Upper lobe of left lung (tissue), 4 donors: ENCODE measurements at regions not wholly inside any gene's neighbourhood (a gene's known extent, or its start where the extent isn't known, plus 50 kb on each side); places are given as distances from the start of the nearest gene placed in this dataset.
"Not testable (repeated sequence)": the region's sequence is repeated elsewhere in the genome, so short reads cannot be mapped to it uniquely, and the experiment has no call there.

Experiments used
- EP300 ChIP-seq, 4 donors: sonication (generic); formaldehyde crosslinking; IDR thresholded peaks; one replicate each; pipeline ENCODE4 v1.5.1; 2017; ENCODE audit warnings: antibody characterized with exemption in 4 of 4, control low read depth in 2 of 4
- POLR2A ChIP-seq, 4 donors: fragments of 450-650 bp; IDR thresholded peaks; one replicate each; pipeline ENCODE4 v1.5.1; 2016 to 2017; ENCODE audit warnings: antibody characterized with exemption in 4 of 4, mild to moderate bottlenecking in 2 of 4
- POLR2AphosphoS5 ChIP-seq, 2 donors: sonication (generic); formaldehyde crosslinking; IDR thresholded peaks; one replicate each; pipeline ENCODE4 v1.5.1; 2017; ENCODE audit warnings: antibody characterized with exemption in 2 of 2
- TF ChIP-seq, protein P1 (sequence below), 6 experiments: fragments of 450-650 bp in 4 of 6; fragments of 200-600 bp in 2 of 6; sonication (generic) in 2 of 6; IDR thresholded peaks; one replicate each; pipeline ENCODE4 v1.5.1; 2016 to 2019; ENCODE audit warnings: antibody characterized with exemption in 6 of 6

DNA sequence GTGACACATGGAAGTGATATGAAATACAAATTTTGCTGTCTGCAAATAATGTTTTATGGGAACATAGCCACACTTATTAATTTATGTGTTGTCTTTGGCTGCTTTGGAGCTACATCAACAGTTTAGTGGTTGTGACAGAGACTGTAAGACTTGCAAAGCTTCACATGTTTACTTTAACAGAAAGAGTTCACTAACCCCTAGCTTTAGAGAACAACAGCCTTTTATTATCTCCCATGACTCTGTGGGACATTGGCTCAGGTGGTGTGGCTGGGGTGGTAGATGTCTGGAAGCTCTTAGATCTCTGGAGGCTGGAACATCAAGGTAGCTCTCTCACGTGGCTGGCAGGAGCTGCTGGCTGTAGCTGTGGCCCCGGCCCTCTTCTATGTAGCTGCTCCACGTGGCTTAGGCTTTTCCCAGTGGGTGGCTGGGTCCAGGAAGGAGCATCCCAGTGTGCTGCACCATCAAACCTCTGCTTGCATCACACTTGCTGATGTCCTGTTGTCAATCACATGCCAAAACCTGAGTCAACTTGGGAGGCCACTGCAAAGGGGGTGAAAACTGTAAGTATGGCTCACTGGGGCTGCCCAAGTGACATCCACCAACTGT lies 51.8 kb upstream of the MTLN start:
- not testable (repeated sequence) for TF ChIP-seq EP300, POLR2A, POLR2AphosphoS5 (IDR thresholded peaks at IDR 0.05)
- TF ChIP-seq, protein P1, sequence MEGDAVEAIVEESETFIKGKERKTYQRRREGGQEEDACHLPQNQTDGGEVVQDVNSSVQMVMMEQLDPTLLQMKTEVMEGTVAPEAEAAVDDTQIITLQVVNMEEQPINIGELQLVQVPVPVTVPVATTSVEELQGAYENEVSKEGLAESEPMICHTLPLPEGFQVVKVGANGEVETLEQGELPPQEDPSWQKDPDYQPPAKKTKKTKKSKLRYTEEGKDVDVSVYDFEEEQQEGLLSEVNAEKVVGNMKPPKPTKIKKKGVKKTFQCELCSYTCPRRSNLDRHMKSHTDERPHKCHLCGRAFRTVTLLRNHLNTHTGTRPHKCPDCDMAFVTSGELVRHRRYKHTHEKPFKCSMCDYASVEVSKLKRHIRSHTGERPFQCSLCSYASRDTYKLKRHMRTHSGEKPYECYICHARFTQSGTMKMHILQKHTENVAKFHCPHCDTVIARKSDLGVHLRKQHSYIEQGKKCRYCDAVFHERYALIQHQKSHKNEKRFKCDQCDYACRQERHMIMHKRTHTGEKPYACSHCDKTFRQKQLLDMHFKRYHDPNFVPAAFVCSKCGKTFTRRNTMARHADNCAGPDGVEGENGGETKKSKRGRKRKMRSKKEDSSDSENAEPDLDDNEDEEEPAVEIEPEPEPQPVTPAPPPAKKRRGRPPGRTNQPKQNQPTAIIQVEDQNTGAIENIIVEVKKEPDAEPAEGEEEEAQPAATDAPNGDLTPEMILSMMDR (IDR thresholded peaks at IDR 0.05), result not testable (repeated sequence)
